Neutrophil (primary cell): ENCODE measurements at regions not wholly inside any gene's neighbourhood (a gene's known extent, or its start where the extent isn't known, plus 50 kb on each side); places are given as distances from the start of the nearest gene placed in this dataset.

Source experiments
- H3K27ac ChIP-seq: fragments of 200-600 bp; sonication (generic); 2 replicates; pipeline ENCODE4 v1.5.1; 2016; ENCODE audit warnings: mild to moderate bottlenecking, moderate library complexity
- H3K27me3 ChIP-seq: fragments of 200-600 bp; sonication (generic); 2 replicates; pipeline ENCODE4 v1.6.0; 2016; ENCODE audit warnings: mild to moderate bottlenecking
- H3K36me3 ChIP-seq: fragments of 200-600 bp; sonication (generic); 2 replicates; pipeline ENCODE4 v1.5.1; 2017
- H3K4me1 ChIP-seq, 2 experiments: fragments of 200-600 bp in 1 of 2; sonication (generic) in 1 of 2; 1 replicate in 1 of 2; 2 replicates in 1 of 2; pipeline versions ENCODE4 v1.5.1 to v1.6.1; 2013 to 2016; ENCODE audit warnings: low read depth in 1 of 2, low read length in 1 of 2, mild to moderate bottlenecking in 1 of 2, moderate library complexity in 1 of 2; ENCODE audit not compliant: control insufficient read depth in 1 of 2, insufficient read depth in 1 of 2
- H3K4me3 ChIP-seq, 2 experiments: fragments of 200-600 bp in 1 of 2; sonication (generic) in 1 of 2; 1 replicate in 1 of 2; 2 replicates in 1 of 2; pipeline ENCODE4 v1.5.1; 2013 to 2016; ENCODE audit warnings: low read depth in 1 of 2, low read length in 1 of 2, mild to moderate bottlenecking in 1 of 2, moderate library complexity in 1 of 2
- H3K9me3 ChIP-seq: fragments of 200-600 bp; sonication (generic); 2 replicates; pipeline ENCODE4 v1.5.1; 2016
- CTCF ChIP-seq: fragments of 200-600 bp; sonication (generic); IDR thresholded peaks from 2 replicates; pipeline ENCODE4 v1.5.1; 2016; ENCODE audit warnings: antibody characterized with exemption

DNA sequence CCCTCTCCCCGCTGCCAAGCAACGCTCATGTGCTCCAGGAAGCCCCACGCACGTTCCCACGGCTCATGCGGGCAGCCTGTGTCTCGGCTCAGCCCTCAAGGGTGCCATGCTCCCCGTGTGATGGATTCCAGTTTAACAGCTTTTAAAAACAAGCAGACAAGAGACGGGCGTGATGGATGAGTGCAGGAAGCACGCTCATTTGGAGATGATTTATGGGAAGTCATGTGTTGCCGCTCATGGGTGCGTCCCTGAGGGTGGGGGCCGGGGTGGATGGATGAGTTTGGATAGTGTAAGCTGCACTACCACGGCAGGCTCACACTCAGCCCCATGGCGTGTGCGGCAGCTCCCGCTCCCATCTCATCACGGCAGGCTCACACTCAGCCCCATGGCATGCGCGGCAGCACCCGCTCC lies 132.8 kb downstream of the RBFOX3 start:
- TF ChIP-seq CTCF: no peak
- Histone ChIP-seq H3K36me3 (no peaks in the 10 kb centered on the region), H3K27ac (no peak overlapping the region), H3K4me1 (no peaks in the 10 kb centered on the region), H3K9me3 (no peaks in the 10 kb centered on the region), H3K4me3 (no peak overlapping the region), H3K27me3 (peaks cover 51% of the 10 kb centered on the region)

DNA sequence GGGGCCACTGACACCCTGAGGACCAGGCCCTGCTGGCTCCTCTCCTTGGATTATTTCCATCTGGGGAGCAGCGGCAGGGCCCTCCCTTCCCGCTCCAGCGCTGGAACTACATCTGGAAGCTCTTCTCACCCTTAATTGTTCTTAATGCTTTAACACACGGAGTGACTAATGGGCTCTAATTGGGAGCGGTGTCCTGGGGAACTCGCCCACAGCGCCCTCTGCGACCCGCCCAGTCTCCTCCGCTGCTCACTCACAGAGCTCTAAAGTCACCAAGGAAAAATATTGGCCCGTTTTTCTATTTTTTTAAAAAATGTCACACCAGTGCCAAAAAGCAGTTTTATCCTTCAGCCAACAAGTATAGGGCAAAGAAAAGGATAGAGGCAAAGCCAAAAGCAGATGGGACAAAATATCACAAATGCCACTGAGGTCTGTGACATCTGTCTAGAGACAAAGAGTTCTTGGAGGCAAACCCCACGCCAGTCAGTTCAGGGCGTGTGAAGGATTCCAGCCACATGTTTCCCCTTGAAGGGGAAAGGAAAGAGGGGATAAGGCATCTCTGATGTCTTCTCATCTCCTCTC lies 134.7 kb downstream of the RBFOX3 start:
- TF ChIP-seq CTCF: no peak
- Histone ChIP-seq H3K27ac (no peak overlapping the region), H3K4me3 (no peak overlapping the region), H3K27me3 (peaks cover 32% of the 10 kb centered on the region), H3K9me3 (no peaks in the 10 kb centered on the region), H3K36me3 (no peaks in the 10 kb centered on the region), H3K4me1 (no peaks in the 10 kb centered on the region)

DNA sequence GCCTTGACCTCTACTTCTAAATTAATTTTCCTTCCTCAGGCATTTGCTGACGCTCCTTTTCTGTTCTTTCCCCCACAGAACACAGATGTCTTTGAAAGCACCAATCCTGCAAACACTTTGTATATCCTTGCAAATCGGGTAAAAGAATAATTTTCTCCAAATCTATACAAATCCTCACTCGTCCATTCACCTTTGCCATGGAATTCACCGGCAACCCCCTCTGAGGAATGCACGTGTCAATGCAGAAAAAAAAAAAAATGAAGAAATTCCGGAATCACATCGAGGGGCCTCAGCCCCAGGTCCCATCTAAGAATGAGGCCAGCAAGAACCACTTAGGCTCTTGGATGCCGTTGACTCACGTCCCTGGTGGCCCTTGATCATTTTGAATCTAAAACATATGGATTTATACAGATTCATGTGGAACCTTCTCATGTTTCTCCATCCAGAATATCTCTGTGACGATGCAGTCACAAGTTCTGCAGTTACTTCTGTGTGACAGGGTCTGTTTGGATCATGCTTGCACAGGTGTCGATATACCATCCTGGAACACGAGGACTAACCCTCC lies 136.9 kb downstream of the RBFOX3 start:
- Histone ChIP-seq H3K4me1 (no peaks in the 10 kb centered on the region), H3K9me3 (no peaks in the 10 kb centered on the region), H3K4me3 (no peak overlapping the region), H3K27me3 (peaks cover 22% of the 10 kb centered on the region), H3K36me3 (no peaks in the 10 kb centered on the region), H3K27ac (no peak overlapping the region)
- TF ChIP-seq CTCF: no peak

DNA sequence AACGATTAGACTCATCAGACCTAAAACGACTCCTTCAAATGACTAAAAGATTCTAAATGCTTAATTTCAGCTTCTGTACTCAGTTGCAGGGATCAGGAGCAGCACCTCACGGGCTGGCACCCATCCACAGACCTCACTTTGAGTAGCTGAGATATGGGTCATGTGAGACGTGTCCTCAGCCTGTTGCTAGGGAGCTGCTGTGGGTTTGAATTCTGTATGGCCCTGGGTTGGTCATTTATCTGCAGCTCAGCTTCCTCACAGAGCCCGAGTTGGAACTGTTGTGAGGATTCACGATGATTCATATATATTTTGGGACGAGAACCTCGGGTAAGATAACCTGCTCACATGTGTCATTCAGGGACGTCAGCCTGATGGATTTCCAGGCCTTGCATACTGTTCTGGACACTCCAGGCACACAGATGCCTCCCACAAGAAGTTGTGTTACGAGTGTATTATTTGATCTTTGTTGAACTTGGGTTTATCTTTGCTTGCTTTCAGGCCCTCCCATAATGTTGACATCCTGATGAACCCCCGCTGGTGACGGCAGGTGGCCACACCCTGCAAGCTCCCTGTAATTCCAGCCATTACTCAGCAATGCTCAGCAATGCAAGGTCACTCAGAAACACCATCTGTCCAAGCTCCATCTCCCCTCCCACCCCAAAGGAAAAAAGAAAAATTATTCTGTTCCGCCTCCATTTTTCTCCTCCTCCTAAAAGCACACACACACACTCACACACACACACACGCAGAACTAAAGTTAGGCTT lies 137.6 kb downstream of the RBFOX3 start:
- Histone ChIP-seq H3K4me3 (no peak overlapping the region), H3K36me3 (no peaks in the 10 kb centered on the region), H3K4me1 (no peaks in the 10 kb centered on the region), H3K9me3 (no peaks in the 10 kb centered on the region), H3K27ac (no peak overlapping the region), H3K27me3 (peaks cover 20% of the 10 kb centered on the region)
- TF ChIP-seq CTCF: no peak

DNA sequence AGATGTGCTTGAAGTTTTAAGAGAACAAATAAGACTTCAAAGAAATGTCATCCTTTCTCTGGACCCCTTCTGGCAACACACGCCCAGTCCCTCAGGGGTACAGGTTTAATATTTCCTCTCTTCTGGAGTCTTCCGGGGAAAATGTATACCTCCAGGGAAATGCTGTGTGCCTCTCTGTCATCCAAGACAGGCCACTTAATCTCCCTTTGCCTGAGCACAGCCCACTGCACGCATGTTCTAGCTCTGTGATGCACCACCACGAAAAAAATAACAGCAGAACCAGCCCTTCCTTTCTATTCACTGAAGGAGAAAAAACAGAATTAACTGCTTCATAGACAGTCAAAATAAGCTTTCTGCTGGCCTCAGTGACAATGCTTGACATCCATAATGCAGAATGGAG lies 140.1 kb downstream of the RBFOX3 start:
- Histone ChIP-seq H3K27me3 (peaks cover 4% of the 10 kb centered on the region), H3K9me3 (no peaks in the 10 kb centered on the region), H3K4me3 (no peak overlapping the region), H3K4me1 (no peaks in the 10 kb centered on the region), H3K27ac (no peak overlapping the region), H3K36me3 (no peaks in the 10 kb centered on the region)
- no peak for TF ChIP-seq CTCF
